HG03060 (cell line): ENCODE measurements at regions not wholly inside any gene's neighbourhood (a gene's known extent, or its start where the extent isn't known, plus 50 kb on each side); places are given as distances from the start of the nearest gene placed in this dataset.

Experiments used
- ATAC-seq: cut with Tn5 transposase; IDR thresholded peaks from one replicate; pipeline ENCODE4 v1.9.1; 2021; ENCODE audit warnings: low read depth, moderate number of reproducible peaks; ENCODE audit not compliant: unreplicated experiment

DNA sequence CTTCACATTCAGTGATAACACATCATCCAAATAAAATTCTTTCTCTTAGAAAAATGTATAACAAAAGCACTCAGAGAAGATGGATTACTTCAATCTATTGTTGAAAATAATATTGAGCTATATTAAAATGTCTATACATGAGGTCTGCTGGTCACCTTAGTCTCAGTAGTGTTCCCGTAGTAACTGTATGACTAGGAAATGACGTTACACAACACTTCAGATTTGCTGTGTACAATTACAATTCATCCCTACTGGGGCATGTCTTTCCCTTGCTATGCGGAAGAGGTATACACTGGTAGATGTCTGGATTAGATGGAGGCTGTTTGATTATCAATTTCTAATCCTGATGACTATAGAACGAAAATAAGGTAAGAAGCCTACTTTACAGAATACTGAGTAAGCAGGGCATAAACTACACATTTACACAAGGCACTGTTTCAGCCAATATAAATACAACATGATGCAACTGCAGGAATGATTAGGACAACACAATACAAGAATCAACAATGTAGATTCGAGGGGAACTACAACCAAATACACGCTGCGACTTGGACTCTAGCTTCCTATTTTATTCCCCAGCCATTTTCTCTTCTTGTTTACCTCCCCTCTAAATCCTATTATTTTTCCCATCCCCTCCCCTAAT is 982.5 kb upstream of the CDH8 start:
- no peak for ATAC-seq

DNA sequence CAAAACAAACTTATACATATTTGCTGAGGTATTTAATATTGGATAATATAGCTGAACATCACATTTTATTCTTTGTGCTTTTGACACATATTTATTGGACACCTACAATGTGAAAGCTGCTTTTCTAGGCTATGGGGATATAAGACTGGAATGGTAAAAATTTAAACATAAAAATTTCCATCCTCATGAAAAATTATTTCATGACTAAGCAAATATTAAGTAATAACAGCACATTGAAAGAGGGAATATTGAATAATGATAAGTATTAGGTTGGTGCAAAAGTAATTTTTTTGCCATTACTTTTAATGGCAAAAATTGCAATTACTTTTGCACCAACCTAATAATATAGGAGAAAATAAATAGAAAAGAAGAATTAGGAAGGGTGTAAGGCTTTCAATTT is 972.5 kb upstream of the CDH8 start:
- ATAC-seq = no peak

DNA sequence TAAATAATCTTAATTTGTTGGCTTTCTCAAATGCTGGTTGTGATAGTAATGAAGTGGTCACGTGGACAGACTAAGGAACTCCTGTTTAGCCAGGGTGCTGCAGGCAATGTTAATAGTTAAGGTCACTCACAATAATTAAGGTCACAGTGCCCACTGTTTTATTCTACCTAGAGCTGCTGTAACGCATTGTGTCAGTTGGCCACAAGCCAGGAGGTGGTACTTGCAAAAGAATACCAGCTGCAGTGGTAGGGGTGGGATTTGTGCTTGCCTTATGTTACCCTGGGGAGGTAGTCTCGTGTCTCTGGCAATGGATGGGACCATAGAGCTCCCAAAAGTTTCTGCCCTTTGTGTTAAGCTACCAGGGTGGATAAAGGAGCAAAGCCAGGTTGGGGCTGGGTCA is 969.1 kb upstream of the CDH8 start:
- ATAC-seq = no peak

DNA sequence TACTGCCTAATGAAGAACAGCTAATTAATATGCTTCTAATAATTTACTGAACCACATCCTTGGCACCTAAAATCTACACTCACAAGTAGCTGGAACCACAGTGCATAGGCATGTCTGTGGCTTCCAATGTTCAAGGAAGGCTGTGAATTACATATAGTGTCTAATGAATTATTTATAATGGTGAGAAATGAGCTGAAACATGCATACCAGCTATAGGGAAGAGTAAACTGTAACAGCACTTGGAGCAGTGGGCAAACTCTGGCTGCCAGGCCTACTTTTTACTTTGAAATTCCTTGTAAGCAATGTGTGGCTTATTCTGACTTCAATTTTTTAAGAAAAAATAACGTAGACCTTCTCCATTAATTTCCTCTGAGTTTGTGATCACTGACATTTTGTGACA is 953.2 kb upstream of the CDH8 start:
- ATAC-seq = no peak

DNA sequence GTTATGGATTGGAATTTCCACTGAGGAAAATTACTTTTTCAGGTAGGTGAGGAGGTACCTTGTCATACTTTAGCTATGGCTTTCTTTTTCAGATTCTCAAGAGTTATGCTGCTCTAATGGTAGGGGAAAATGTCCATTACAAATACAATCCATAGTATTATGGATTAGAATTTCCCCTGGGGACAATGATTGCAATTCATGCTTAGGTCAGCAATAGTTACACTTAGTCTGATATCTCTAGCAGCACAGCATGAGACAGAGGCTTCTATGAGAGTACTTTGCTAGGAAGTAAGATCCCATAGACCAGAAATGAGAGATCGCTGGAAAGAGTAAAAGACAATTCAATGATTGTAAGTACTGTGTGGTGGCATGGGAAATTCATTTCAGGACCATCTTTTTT is 949.5 kb upstream of the CDH8 start:
- no peak for ATAC-seq

DNA sequence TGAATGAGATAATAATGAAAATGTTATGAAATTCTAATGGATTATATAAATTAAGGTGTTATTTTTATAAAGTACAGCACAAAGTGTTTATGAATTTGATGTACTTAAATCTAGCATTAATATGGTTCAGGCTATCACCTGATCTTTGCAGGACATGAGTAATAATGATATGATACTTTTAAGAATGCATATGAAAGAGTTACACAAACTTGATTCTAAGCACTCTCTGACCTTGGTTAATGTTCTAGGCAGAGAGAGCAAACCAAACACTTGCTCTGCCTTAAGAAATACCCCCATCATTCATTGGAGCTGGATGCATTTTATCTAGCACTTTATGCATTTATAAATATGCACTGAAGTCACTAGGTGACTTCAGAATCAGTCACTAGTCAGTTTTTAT is 942.2 kb upstream of the CDH8 start:
- no peak for ATAC-seq

DNA sequence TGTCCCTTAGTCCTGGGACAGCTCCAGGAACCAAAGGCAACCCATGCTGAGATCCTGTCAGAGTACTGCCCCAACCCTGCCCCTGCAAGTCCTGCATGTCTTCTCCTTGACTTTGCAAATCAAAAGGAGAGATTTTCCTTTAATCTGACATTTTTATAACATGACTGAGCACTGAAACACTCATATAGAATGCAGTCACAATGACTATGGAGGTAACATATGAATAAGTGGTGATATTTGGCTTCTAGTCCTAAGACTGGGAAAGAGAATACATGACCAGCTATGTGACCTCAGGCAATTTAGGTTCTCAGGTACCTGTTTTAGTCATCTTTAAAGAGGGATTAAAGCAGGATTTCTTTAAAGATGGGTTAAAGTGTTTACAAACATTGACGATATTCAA is 941.6 kb upstream of the CDH8 start:
- ATAC-seq = no peak

DNA sequence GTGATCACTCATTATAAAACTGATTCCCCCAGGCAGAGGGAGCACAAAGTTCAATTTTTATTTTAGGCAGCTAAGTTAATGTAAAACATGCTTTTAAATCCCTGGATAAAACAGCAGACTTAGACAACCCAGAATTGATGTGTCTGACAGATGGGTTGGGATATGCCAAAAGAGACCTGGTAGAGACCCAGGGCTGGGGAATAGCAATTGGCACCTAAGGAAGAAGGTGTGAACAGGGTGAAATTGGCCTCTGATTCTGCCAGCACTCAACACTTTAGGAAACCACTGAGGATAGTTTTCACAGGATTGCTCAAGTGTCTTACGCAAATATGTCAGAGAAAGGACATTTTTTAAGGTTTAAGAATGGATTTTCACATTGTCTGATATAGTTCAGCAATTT is 938.2 kb upstream of the CDH8 start:
- ATAC-seq = no peak

DNA sequence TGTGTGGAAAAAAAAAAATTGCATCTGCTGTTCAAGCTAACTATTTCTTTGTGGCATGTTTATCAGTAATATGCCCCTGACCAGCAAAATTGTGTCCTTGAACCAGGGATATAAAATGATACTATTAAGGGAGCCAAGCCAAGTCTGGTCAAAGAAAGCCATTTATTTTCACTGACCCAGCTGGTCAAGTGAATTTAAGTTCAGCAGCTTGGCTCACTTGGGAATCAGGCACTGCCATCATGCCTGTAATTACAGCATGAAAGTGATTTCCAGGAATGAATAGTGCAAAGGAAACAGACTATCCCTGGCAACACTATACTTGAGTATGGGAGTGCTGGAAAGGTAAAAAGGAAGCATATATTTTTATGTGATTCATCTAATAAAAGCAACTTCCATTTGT is 934.6 kb upstream of the CDH8 start:
- no peak for ATAC-seq

DNA sequence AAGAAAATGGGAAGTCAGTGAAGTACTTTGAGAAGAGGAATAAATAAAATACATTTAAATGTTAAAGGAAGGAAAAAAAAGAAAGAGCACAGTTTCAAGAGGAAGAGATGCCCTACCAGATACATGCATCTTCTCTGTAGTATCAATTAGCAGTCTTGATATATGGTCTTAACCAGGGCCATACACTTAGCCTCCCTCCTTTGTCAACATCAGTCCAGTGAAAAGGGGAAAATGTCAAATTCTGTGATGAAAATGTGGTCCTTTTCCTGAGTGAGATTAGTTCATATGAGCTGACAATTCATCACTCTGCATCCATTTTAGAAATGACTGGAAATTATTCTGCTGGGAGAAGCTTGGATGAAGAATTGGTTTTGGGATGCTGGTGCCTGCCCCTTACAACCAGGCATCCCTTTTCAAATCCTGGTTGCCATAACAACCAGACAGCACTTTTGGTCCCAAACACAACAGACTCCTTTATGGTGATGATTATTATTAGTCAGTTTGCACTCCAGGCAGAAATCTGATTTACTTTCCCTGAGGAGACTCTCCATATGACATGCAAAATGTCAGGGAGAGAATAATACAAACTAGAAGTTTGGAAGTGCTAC is 933.6 kb upstream of the CDH8 start:
- no peak for ATAC-seq

DNA sequence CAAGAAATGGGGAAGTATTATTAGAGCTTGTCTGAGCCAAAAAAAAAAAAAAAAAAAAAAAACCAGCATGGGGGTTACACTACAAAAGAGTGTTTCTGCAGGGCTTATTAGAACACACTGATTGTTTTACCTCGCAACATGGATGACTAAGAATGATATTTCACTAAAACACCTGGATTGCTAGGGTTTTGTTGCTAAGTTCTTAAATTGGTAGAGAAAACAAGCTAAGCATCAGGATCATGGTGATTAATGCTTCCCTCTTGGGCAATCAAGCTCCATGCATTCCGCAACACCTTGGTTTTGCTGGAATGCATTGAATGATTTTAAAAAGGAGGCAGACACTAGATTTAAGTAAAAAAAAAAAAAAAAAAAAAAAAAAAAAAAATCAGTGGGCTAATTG is 931.4 kb upstream of the CDH8 start:
- ATAC-seq = no peak

DNA sequence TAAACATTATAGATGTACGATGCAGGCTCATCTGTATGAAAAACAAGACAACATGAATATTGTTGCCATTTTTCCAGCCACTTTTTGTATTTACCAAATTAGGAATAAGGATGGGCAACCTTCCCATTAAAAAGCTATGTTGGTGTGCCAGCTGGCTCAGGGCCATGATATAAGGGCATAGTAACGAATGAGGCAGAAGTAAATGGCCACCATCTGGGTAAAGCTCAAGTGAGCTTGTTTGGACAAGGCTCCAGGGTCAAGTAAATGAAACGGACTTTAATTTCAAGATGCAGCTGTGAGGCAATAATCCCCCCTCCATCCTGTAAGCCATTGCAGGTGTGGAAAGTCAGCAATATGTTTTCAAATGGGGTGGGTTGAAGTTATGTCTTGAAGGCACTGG is 930.9 kb upstream of the CDH8 start:
- no peak for ATAC-seq

DNA sequence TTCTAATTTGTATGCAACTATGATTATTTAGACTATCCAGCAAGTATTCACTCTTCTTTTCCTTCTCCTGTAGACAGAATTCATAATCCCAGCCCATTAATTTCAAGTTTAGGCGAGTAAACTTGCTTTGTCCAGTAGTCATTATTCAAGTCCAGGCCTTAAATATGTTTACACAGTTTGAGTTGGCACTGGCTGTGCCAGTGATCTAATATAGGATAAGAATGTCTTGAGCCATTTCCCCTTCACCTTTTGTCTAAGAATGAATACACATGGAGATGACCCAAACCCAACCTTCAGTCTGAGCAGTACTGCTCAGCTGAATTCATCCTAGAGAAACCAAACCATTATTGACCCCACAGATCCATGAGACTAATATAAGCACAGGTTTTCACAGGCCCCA is 930.4 kb upstream of the CDH8 start:
- ATAC-seq = no peak

DNA sequence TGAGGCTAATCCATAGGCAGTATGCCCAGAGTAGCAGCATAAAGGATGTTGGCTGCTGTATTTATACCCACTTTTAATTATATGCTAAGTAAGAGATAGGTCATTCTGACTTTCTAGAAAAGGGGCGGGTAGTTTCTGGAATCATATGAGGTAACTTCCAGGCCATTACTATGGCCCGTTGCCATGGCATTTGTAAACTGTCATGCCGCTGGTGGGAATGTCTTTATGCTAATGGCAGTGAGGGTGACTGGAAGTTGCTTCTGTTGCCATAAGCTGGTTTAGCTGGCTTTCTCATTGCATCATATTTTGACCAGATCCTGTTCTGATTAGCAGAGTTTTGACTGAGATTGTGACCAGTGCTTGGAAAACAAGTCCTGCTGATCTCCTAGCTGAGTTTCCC is 929.6 kb upstream of the CDH8 start:
- ATAC-seq = no peak

DNA sequence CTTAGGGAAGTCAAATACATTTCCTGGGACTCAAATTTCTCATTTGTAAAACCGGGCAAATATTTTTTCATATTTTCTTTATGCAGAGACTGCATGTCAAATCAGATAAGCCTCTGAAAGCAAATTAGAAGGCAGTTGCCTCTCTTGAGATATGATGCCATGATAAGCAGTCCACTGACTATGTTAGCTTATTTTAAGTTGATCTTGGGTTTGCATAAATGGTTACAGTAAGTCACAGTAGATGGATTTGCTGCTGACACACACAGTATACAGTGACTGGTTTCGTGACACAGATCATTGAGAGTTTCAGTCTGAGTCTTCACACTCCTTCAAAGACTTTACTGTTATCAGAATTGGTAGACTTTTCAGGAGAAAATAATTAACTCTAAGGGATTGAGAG is 927.6 kb upstream of the CDH8 start:
- ATAC-seq = no peak

DNA sequence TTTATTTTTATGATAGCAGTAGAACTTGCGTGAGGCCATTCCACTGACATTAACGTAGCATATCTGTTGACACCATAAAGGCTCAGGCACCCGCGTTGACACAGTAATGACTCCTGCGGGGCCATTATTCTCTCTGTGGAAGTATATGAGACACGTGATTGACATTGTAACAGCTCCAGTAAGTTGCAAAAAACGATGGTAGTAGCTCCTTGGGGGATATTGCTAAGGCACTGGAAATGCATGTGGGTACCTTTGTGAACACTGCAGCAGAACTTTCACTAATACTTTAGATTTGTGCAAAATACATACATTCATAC is 918.8 kb upstream of the CDH8 start:
- no peak for ATAC-seq

DNA sequence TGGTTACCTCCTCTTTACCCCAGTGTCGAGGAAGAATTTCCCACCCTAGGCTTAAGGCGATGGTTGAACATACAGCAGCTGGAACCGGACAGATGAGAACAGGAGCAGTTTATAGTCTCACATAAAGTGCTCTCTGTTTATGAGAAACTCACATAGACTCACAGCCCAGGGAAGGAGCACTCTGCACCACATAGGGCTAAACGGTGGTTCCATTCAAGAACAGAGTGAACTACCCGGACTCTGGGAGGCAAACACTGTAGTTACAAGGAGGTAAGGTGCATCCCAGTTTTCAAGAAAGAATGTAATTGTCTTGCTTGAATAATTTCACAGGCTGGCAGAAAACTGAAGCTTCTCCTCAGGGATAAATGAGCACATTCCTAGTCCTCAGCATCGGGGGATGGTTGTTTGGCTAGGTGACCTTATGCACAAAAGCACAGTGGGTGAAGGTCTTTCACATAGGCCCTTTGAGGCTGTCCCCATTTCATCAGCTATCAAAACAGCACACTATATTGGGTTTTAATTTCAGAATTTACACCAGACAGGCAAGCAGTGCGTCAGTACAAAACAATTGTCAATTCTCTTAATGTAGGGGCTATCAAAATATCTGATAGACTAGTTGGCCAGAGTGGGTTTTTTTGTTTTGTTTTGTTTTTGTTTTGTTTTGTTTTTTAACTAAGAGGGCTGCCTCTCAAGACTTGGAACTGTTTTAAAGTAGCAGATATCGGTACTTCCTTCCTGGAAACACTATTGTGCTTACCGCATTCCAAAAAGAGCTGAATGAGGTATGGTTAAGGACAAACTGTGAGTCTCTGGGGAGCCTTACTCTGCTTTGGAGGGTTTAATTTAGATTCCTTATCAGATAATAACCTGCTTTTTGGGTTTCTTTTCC is 918.1 kb upstream of the CDH8 start:
- ATAC-seq = no peak

DNA sequence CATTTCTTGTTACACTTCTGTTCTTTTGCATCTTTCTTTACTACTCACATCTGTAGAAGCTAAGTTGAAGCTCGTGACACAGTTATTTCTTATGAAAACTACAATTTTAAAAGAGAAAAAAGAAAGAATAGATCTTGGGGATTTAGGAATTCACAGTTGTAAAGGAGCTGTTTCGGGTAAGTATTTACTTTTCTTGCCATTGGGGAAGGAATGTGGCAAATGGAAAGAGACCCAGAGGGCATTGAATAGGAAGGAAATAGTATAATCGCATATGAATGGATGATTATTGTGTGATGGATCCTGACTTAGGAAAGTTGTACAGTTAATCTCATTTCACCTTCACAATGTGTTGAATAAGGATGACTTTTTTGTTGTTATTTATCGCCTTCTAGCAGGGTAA is 914.1 kb upstream of the CDH8 start:
- ATAC-seq = no peak

DNA sequence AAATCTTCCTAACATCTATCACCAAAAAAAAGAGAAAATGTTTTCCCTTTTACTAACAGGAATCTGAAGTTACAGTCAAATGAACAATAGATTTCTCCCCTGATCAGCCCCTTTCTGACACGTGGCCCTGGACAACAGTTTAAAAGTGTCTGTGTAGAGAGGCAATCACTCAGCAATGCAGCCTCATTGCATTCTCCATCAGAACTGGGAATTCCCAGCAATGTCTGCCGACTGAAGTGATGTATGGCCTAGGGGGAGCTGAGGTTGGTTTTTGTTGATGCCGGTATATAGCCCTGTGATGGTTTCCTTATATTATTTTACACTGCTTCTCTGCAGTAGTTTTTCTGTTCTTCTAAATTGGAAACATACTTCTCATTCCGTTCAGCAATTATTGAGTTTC is 904.3 kb upstream of the CDH8 start:
- ATAC-seq = no peak

DNA sequence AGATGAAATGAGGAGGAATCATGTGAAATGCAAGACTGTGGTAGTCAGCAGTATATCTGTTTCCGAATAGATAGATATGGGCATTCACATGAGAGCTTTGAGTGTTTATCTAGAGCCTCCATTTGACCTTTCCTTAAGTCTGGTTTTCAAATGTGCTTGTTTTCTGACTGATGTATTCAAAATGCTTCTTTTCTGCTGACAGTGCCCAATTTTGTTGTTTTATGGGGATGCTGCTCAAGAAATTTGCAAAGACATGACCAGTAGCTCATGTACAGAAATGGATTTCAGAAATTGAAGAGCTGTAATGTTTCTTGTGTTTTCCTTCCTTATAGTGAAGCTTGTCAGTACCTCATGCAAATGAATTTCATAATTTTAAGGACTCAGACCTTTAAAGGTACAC is 903.4 kb upstream of the CDH8 start:
- ATAC-seq = no peak

DNA sequence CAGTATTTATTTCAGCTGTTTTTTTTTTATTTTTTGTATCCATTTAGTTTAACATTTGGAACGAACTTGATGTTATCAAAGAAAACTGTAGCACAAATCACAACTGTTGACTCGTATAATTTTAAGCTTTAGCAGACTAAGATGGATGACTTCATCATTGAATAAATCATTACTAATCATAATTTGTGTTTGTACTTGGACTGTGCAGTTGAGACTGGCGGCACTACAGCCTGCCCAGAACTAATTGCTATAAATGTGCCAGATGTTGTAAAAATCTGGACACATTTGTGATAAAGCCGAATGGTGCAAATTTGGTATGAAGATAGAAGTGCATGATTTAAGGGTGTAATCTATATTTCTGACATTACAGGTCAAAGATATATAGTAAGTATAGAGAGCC is 897.7 kb upstream of the CDH8 start:
- ATAC-seq = no peak

DNA sequence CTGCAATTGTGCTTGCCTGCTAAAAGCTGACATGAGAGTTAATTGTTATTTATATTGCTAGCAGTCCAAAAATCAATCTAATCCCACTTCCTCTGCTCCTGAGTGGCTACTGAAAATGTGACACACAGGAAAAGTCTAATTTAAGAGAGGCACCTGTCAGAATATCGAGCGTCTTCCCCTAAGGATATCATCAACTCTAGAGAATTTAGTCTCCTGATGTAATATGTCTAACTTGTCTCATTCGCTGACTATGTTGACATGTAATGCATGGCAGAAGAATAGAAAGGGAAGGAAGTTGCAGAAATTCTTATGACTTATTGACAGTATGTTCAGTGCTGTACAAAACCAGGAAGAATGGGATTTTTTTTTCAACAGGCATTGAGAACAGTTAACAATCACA is 893.4 kb upstream of the CDH8 start:
- no peak for ATAC-seq
